ENCODE measurements at regions not wholly inside any gene's neighbourhood (a gene's known extent, or its start where the extent isn't known, plus 50 kb on each side); places are given as distances from the start of the nearest gene placed in this dataset.

- TF ChIP-seq MAX (IDR thresholded peaks at IDR 0.05) (no peak), CTCF (IDR thresholded peaks at IDR 0.05; ENCODE audit: low read depth, low read length, missing input control) (no peak), SP1 (IDR thresholded peaks at IDR 0.05) (no peak), RAD21 (IDR thresholded peaks at IDR 0.05) (no peak), ATF3 (IDR thresholded peaks at IDR 0.05) (no peak), REST (IDR thresholded peaks at IDR 0.05) (no peak), EGR1 (IDR thresholded peaks at IDR 0.05; ENCODE audit: low read depth in 2 of 2) (no peak), JUND (IDR thresholded peaks at IDR 0.05) (no peak), HNF4A (conservative IDR thresholded peaks at IDR 0.05) (no peak)
Measured at GRCh38 chr18:40995529-40995928, 959.5 kb upstream of the PIK3C3 start.

Measured in liver (tissue), 3 donors.